ENCODE measurements at regions not wholly inside any gene's neighbourhood (a gene's known extent, or its start where the extent isn't known, plus 50 kb on each side); places are given as distances from the start of the nearest gene placed in this dataset.

GRCh38 chr2:136206613-136207012 lies 88.7 kb upstream of the CXCR4 start:
- CTCF ChIA-PET, result no interaction called here
- no peak for TF ChIP-seq CTCF (IDR thresholded peaks at IDR 0.05; ENCODE audit: insufficient read depth, low read length, missing control alignments)
- POLR2A ChIA-PET, result no interaction called here
- no peak for DNase-seq (ENCODE audit: low read depth, low spot score)
- no peak overlapping the region for H3K4me3 ChIP-seq (ENCODE audit: low read depth, low read length)

GRCh38 chr2:136205615-136206014 lies 87.7 kb upstream of the CXCR4 start:
- ChIA-PET CTCF (no interaction called here), POLR2A (no interaction called here)
- TF ChIP-seq CTCF (IDR thresholded peaks at IDR 0.05; ENCODE audit: insufficient read depth, low read length, missing control alignments), result no peak
- H3K4me3 ChIP-seq (ENCODE audit: low read depth, low read length), result no peak overlapping the region
- DNase-seq (ENCODE audit: low read depth, low spot score), result no peak

- ChIA-PET POLR2A (no interaction called here), CTCF (no interaction called here)
- DNase-seq (ENCODE audit: low read depth, low spot score), result no peak
- no peak overlapping the region for H3K4me3 ChIP-seq (ENCODE audit: low read depth, low read length)
- no peak for TF ChIP-seq CTCF (IDR thresholded peaks at IDR 0.05; ENCODE audit: insufficient read depth, low read length, missing control alignments)
Observed at GRCh38 chr2:136204971-136205370, 87.0 kb upstream of the CXCR4 start.

- no peak for TF ChIP-seq CTCF (IDR thresholded peaks at IDR 0.05; ENCODE audit: insufficient read depth, low read length, missing control alignments)
- CTCF ChIA-PET, result no interaction called here
- DNase-seq (ENCODE audit: low read depth, low spot score), result no peak
- H3K4me3 ChIP-seq (ENCODE audit: low read depth, low read length), result no peak overlapping the region
- POLR2A ChIA-PET, result no interaction called here
Observed at GRCh38 chr2:136195226-136195625, 77.3 kb upstream of the CXCR4 start.

- H3K4me3 ChIP-seq (ENCODE audit: low read depth, low read length), result no peak overlapping the region
- POLR2A ChIA-PET, result no interaction called here
- no peak for TF ChIP-seq CTCF (IDR thresholded peaks at IDR 0.05; ENCODE audit: insufficient read depth, low read length, missing control alignments)
- DNase-seq (ENCODE audit: low read depth, low spot score), result no peak
- CTCF ChIA-PET, result no interaction called here
Observed at GRCh38 chr2:136191041-136191440, 73.1 kb upstream of the CXCR4 start.

GRCh38 chr2:136189221-136189782 lies 71.4 kb upstream of the CXCR4 start:
- TF ChIP-seq CTCF (IDR thresholded peaks at IDR 0.05; ENCODE audit: insufficient read depth, low read length, missing control alignments), result no peak
- ChIA-PET POLR2A (no interaction called here), CTCF (no interaction called here)
- H3K4me3 ChIP-seq (ENCODE audit: low read depth, low read length), result no peak overlapping the region
- no peak for DNase-seq (ENCODE audit: low read depth, low spot score)
